MM.1S (cell line): ENCODE measurements at regions not wholly inside any gene's neighbourhood (a gene's known extent, or its start where the extent isn't known, plus 50 kb on each side); places are given as distances from the start of the nearest gene placed in this dataset.

ENCODE experiments used
- DNase-seq: peaks from one replicate; pipeline ENCODE4 v3.0.0-alpha.2; 2015
- H2AFZ ChIP-seq: fragments of 300-600 bp; sonication (generic); 2 replicates; pipeline ENCODE4 v1.6.0; 2016; ENCODE audit warnings: antibody characterized with exemption, low read length
- H3F3A ChIP-seq: fragments of 300-600 bp; sonication (generic); 2 replicates; pipeline ENCODE4 v1.6.1; 2016; ENCODE audit warnings: mild to moderate bottlenecking, antibody characterized with exemption, low read length, moderate library complexity, mixed read lengths; ENCODE audit not compliant: insufficient read depth
- H3K27ac ChIP-seq: fragments of 300-600 bp; sonication (generic); 2 replicates; pipeline ENCODE4 v1.5.1; 2016; ENCODE audit warnings: mild to moderate bottlenecking, low read length
- H3K27me3 ChIP-seq: fragments of 300-600 bp; sonication (generic); replicated peaks from 2 replicates; pipeline ENCODE4 v1.6.0; 2016; ENCODE audit warnings: low read length; ENCODE audit not compliant: insufficient read depth
- H3K36me3 ChIP-seq: fragments of 300-600 bp; sonication (generic); replicated peaks from 2 replicates; pipeline ENCODE4 v1.6.1; 2016; ENCODE audit warnings: mild to moderate bottlenecking, low read length, mixed read lengths; ENCODE audit not compliant: insufficient read depth
- H3K4me1 ChIP-seq: fragments of 300-600 bp; sonication (generic); 2 replicates; pipeline ENCODE4 v1.6.1; 2016; ENCODE audit warnings: low read length, mixed read lengths
- H3K4me2 ChIP-seq: fragments of 300-600 bp; sonication (generic); 2 replicates; pipeline ENCODE4 v1.6.0; 2016; ENCODE audit warnings: low read depth, low read length
- H3K4me3 ChIP-seq: fragments of 300-600 bp; sonication (generic); 2 replicates; pipeline ENCODE4 v1.5.1; 2016; ENCODE audit warnings: low read length, mixed read lengths
- H3K79me2 ChIP-seq: fragments of 300-600 bp; sonication (generic); 2 replicates; pipeline ENCODE4 v1.6.1; 2016; ENCODE audit warnings: mixed run types, low read length, mixed read lengths
- H3K9ac ChIP-seq: fragments of 300-600 bp; sonication (generic); 2 replicates; pipeline ENCODE4 v1.6.1; 2016; ENCODE audit warnings: low read length, mixed read lengths
- H3K9me2 ChIP-seq: fragments of 300-600 bp; sonication (generic); replicated peaks from 2 replicates; pipeline ENCODE4 v1.6.1; 2016; ENCODE audit warnings: mild to moderate bottlenecking, low read length, mixed read lengths; ENCODE audit not compliant: insufficient read depth
- H3K9me3 ChIP-seq: fragments of 300-600 bp; sonication (generic); replicated peaks from 2 replicates; pipeline ENCODE4 v1.6.1; 2016; ENCODE audit warnings: mild to moderate bottlenecking, low read length, mixed read lengths; ENCODE audit not compliant: insufficient read depth
- H4K20me1 ChIP-seq: fragments of 300-600 bp; sonication (generic); 2 replicates; pipeline ENCODE4 v1.6.1; 2016; ENCODE audit warnings: mild to moderate bottlenecking, low read length, moderate library complexity, mixed read lengths; ENCODE audit not compliant: insufficient read depth
- EZH2 ChIP-seq: fragments of 300-600 bp; sonication (generic); optimal IDR thresholded peaks from 2 replicates; pipeline ENCODE3; 2017; ENCODE audit warnings: low read depth, mild to moderate bottlenecking, antibody characterized with exemption, low read length, mixed read lengths
- EZH2phosphoT487 ChIP-seq: fragments of 300-600 bp; sonication (generic); IDR thresholded peaks from 2 replicates; pipeline ENCODE4 v1.6.1; 2018; ENCODE audit warnings: antibody characterized with exemption, low read length
- TF ChIP-seq, protein P1 (sequence below): fragments of 300-600 bp; sonication (generic); IDR thresholded peaks from 2 replicates; pipeline ENCODE4 v1.5.1; 2016; ENCODE audit warnings: antibody characterized with exemption, low read length, mixed read lengths

DNA sequence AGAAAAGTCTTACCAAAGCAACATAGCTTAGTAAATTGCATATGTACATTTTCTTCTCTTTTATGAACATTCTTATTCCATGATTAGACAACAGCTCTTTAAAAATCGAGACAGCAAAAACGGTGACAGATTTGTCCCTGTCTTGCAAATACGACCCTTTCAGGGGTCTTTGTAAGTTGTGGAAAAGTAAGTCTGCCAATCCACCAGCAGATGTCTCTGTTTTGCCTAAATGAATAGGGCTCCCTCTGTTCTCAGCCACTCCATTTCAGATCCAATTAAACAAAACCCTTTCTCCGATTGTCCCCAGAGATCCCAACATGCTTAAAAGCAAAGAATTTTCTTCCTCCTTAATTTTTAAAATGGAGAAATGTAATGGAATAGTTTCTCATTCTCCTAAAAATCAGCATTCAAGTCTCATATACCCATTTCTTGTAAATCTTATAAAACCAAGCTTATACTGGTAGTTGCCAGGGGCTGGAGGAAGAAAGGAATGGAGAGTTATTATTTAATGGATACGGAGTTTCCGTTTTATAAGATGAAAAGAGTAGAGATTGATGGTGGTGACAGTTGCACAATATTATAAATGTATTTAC is 61.0 kb upstream of the NFE2L3 start:
- Histone ChIP-seq H2AFZ (peak overlapping the region; percentile 65), H3K9ac (peak overlapping the region; percentile 24; the same call in 1 of the 2 replicates), H3K9me3 (no peaks in the 10 kb centered on the region), H3K4me3 (peak overlapping the region; percentile 46), H3K36me3 (no peaks in the 10 kb centered on the region), H3K27me3 (no peaks in the 10 kb centered on the region), H3F3A (0 out of 2 replicates have a peak, but pooled peaks cover 2% of the 10 kb centered on the region), H3K9me2 (no peaks in the 10 kb centered on the region), H3K4me1 (peaks cover 6% of the 10 kb centered on the region; the same call in 1 of the 2 replicates), H3K27ac (no peak overlapping the region), H3K79me2 (no peaks in the 10 kb centered on the region), H4K20me1 (no peaks in the 10 kb centered on the region), H3K4me2 (peak overlapping the region; percentile 54)
- TF ChIP-seq, protein P1, sequence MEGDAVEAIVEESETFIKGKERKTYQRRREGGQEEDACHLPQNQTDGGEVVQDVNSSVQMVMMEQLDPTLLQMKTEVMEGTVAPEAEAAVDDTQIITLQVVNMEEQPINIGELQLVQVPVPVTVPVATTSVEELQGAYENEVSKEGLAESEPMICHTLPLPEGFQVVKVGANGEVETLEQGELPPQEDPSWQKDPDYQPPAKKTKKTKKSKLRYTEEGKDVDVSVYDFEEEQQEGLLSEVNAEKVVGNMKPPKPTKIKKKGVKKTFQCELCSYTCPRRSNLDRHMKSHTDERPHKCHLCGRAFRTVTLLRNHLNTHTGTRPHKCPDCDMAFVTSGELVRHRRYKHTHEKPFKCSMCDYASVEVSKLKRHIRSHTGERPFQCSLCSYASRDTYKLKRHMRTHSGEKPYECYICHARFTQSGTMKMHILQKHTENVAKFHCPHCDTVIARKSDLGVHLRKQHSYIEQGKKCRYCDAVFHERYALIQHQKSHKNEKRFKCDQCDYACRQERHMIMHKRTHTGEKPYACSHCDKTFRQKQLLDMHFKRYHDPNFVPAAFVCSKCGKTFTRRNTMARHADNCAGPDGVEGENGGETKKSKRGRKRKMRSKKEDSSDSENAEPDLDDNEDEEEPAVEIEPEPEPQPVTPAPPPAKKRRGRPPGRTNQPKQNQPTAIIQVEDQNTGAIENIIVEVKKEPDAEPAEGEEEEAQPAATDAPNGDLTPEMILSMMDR = peak; percentile 76
- no peak for TF ChIP-seq EZH2
- DNase-seq = peak; percentile 55

DNA sequence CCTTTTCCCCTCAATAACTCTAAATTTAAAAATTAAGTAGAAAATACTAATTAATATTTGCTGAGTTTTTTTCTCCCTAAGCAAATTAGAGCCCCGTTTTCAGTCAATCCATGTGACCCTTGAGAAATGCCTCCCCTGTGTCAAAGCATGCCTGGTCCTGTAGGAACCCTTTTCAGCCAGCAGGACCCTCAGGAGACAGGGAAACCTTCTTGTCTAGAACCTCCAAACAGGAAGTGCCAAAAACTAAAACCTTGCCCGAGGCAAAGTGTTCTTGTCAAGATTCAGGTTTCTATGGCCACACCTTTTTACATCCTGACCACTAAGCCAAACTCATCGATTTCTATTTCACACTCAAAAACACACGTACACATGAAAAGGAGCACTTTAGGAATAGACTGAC is 60.1 kb upstream of the NFE2L3 start:
- DNase-seq = peak; percentile 27
- TF ChIP-seq EZH2 = no peak
- TF ChIP-seq EZH2phosphoT487 = no peak
- TF ChIP-seq, protein P1 = no peak
- no peak overlapping the region for H3K4me2 ChIP-seq

DNA sequence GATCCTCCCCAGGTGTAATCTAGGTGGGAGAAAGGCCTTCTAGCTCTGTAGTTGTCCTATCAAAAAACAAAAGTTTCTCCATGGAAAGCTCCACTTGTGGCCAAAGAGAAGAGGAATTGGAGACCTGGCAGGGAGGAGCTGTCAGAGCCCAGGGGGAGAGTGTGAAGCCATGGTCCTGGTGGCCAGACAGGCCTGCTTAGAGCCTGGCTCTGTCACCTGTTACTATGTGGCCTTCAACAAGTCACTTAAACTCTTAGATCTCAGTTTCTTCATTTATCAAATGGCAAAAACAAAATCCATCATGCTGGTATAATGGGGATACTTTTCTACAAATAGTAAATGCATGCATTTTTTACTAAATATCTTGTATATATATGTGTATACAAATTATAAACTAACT is 59.0 kb upstream of the NFE2L3 start:
- Histone ChIP-seq H3K4me1 (peaks cover 12% of the 10 kb centered on the region), H3K9me2 (no peaks in the 10 kb centered on the region), H3K79me2 (no peaks in the 10 kb centered on the region), H2AFZ (no peak overlapping the region), H3K4me3 (no peak overlapping the region), H3K9ac (no peak overlapping the region), H3K36me3 (no peaks in the 10 kb centered on the region), H3F3A (0 out of 2 replicates have a peak, but pooled peaks cover 2% of the 10 kb centered on the region), H4K20me1 (no peaks in the 10 kb centered on the region), H3K4me2 (no peak overlapping the region), H3K27ac (no peak overlapping the region), H3K27me3 (no peaks in the 10 kb centered on the region), H3K9me3 (no peaks in the 10 kb centered on the region)
- TF ChIP-seq, protein P1 = no peak
- TF ChIP-seq EZH2phosphoT487 = no peak
- no peak for TF ChIP-seq EZH2
- DNase-seq = no peak

More for the DNA sequence above, 60.1 kb upstream of the NFE2L3 start:
- Histone ChIP-seq H3K9me3 (no peaks in the 10 kb centered on the region), H3K27me3 (no peaks in the 10 kb centered on the region), H3K9me2 (no peaks in the 10 kb centered on the region), H3K9ac (no peak overlapping the region), H2AFZ (no peak overlapping the region), H3K4me3 (no peak overlapping the region), H3K4me1 (peaks cover 6% of the 10 kb centered on the region; the same call in 1 of the 2 replicates), H3K79me2 (no peaks in the 10 kb centered on the region), H3F3A (0 out of 2 replicates have a peak, but pooled peaks cover 2% of the 10 kb centered on the region), H3K36me3 (no peaks in the 10 kb centered on the region), H4K20me1 (no peaks in the 10 kb centered on the region), H3K27ac (no peak overlapping the region)
